Testis (tissue), 2 donors: ENCODE measurements at regions not wholly inside any gene's neighbourhood (a gene's known extent, or its start where the extent isn't known, plus 50 kb on each side); places are given as distances from the start of the nearest gene placed in this dataset.

Source experiments
- CTCF ChIP-seq, 3 experiments: fragments of 450-650 bp in 2 of 3; fragments of 200-600 bp in 1 of 3; sonication (generic) in 1 of 3; IDR thresholded peaks; one replicate each; pipeline ENCODE4 v1.5.1; 2016 to 2019; ENCODE audit warnings: antibody characterized with exemption in 3 of 3, mild to moderate bottlenecking in 2 of 3, moderate library complexity in 1 of 3
- POLR2A ChIP-seq: fragments of 450-650 bp; IDR thresholded peaks from one replicate; pipeline ENCODE4 v1.6.1; 2017; ENCODE audit warnings: antibody characterized with exemption, mild to moderate bottlenecking, moderate library complexity

GRCh38 chr6:90915224-90915915 lies 328.5 kb upstream of the MAP3K7 start:
- TF ChIP-seq CTCF (IDR thresholded peaks at IDR 0.05) (no peak), POLR2A (no peak)
